T-cell (primary cell): ENCODE measurements at regions not wholly inside any gene's neighbourhood (a gene's known extent, or its start where the extent isn't known, plus 50 kb on each side); places are given as distances from the start of the nearest gene placed in this dataset.

Experiments used
- ATAC-seq, 4 experiments: fragments of 200-7000 bp in 3 of 4; fragments of 150-1000 bp in 1 of 4; cut with Tn5 transposase; replicated peaks in 1 of 4; 1 replicate in 3 of 4; 2 replicates in 1 of 4; pipeline ENCODE4 v1.10.0; 2021; ENCODE audit warnings: moderate library complexity in 3 of 4, mild to moderate bottlenecking in 2 of 4, moderate number of reproducible peaks in 1 of 4
- CTCF ChIA-PET, 2 donors: fragments of 300-600 bp; sonication (Branson Sonifier 250); formaldehyde crosslinking; loops; one replicate each; lab custom pipeline; 2022; ENCODE audit warnings: antibody characterized with exemption in 2 of 2; lab: Charles Lee
- POLR2A ChIA-PET, 2 donors: fragments of 300-600 bp; sonication (Branson Sonifier 250); formaldehyde crosslinking; loops; one replicate each; lab custom pipeline; 2022; ENCODE audit warnings: antibody characterized with exemption in 2 of 2; lab: Charles Lee
- DNase-seq, 35 experiments: peaks; one replicate each; pipeline versions ENCODE4 v3.0.0 to v3.0.0-alpha.2; 2013 to 2023
- H3K27ac ChIP-seq: one replicate; pipeline ENCODE4 v1.5.1; 2013; ENCODE audit warnings: low read length
- H3K27me3 ChIP-seq, 2 experiments: replicated peaks in 1 of 2; 1 replicate in 1 of 2; 2 replicates in 1 of 2; pipeline versions ENCODE4 v1.6.1 to v1.7.0; 2013; ENCODE audit warnings: low read length in 1 of 2, mixed read lengths in 1 of 2; ENCODE audit not compliant: control insufficient read depth in 2 of 2, insufficient read depth in 2 of 2; ENCODE audit errors: extremely low read depth in 1 of 2
- H3K36me3 ChIP-seq, 2 donors: 1 replicate in 1 of 2; 2 replicates in 1 of 2; pipeline versions ENCODE4 v1.6.1 to v1.7.0; 2013; ENCODE audit warnings: low read length in 1 of 2; ENCODE audit not compliant: control insufficient read depth in 2 of 2, insufficient read depth in 1 of 2; ENCODE audit errors: extremely low read depth in 1 of 2
- H3K4me1 ChIP-seq, 2 experiments: 1 replicate in 1 of 2; 2 replicates in 1 of 2; pipeline versions ENCODE4 v1.6.1 to v1.7.0; 2013; ENCODE audit warnings: low read length in 2 of 2, mixed read lengths in 1 of 2; ENCODE audit not compliant: insufficient read depth in 2 of 2, control insufficient read depth in 1 of 2; ENCODE audit errors: extremely low read depth in 1 of 2
- H3K4me3 ChIP-seq, 2 donors: 1 replicate in 1 of 2; 2 replicates in 1 of 2; pipeline versions ENCODE4 v1.5.1 to v1.7.0; 2013; ENCODE audit warnings: mild to moderate bottlenecking in 2 of 2, low read length in 1 of 2, moderate library complexity in 1 of 2; ENCODE audit not compliant: control insufficient read depth in 1 of 2; ENCODE audit errors: extremely low read depth in 1 of 2
- H3K9me3 ChIP-seq: 2 replicates; pipeline ENCODE4 v1.7.0; 2013
- H3K27ac Mint-ChIP-seq, 2 donors: one replicate each; pipeline ENCODE4 v1.8.0; 2020 to 2021; ENCODE audit warnings: mild to moderate bottlenecking in 2 of 2, mixed read lengths in 2 of 2
- H3K27me3 Mint-ChIP-seq, 2 donors: one replicate each; pipeline ENCODE4 v1.8.0; 2021 to 2022; ENCODE audit warnings: mixed read lengths in 2 of 2
- H3K36me3 Mint-ChIP-seq: one replicate; pipeline ENCODE4 v1.8.0; 2021; ENCODE audit warnings: mixed read lengths
- H3K4me1 Mint-ChIP-seq, 3 donors: one replicate each; pipeline ENCODE4 v1.8.0; 2020 to 2022; ENCODE audit warnings: mixed read lengths in 3 of 3, mild to moderate bottlenecking in 1 of 3
- H3K4me3 Mint-ChIP-seq, 3 donors: one replicate each; pipeline ENCODE4 v1.8.0; 2020 to 2022; ENCODE audit warnings: mild to moderate bottlenecking in 3 of 3, mixed read lengths in 3 of 3, moderate library complexity in 3 of 3
- H3K9me3 Mint-ChIP-seq, 3 donors: one replicate each; pipeline ENCODE4 v1.8.0; 2020 to 2022; ENCODE audit warnings: mixed read lengths in 3 of 3
- WGBS: methylation state at CpG from one replicate; pipeline ENCODE4 v1.1.5; 2013; ENCODE audit warnings: missing lambda C conversion rate; ENCODE audit not compliant: insufficient coverage; 5-methylcytosine and 5-hydroxymethylcytosine counted together

DNA sequence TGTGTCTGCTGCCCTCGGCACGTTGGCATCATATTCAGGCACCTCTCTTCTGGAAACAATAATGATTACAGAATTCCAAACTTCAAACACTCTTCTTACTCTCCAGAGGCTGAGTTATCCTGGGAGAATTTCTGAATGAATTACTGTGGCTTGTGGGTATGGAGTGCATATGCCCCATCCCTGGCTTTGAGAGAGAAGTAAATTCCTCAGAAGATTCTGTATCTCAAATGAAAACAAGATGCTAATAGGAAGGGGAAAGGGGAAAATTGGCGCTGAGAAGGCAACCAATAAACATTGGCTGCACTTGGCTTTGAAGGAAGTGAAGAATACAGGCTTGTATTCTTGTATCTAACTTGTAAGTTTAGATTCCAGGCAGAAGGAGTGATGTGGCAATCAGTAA is 132.0 kb upstream of the NOVA1 start:
- Histone ChIP-seq H3K27me3 (no peaks in the 10 kb centered on the region), H3K27ac (no peak overlapping the region), H3K4me3 (no peak overlapping the region), H3K36me3 (no peaks in the 10 kb centered on the region), H3K4me1 (no peaks in the 10 kb centered on the region), H3K9me3 (no peaks in the 10 kb centered on the region)
- no peak for ATAC-seq
- H3K4me3 Mint-ChIP-seq, result no peak overlapping the region
- ChIA-PET CTCF (no interaction called here), POLR2A (no interaction called here)
- no peaks in the 10 kb centered on the region for H3K4me1 Mint-ChIP-seq
- no peak overlapping the region for H3K27ac Mint-ChIP-seq
- WGBS, result 56% methylated on average over 1 of the region's 3 CpGs
- H3K9me3 Mint-ChIP-seq, result peaks cover 8 to 22% (median 22%) of the 10 kb centered on the region in 3 donors
- H3K27me3 Mint-ChIP-seq, result no peaks in the 10 kb centered on the region
- H3K36me3 Mint-ChIP-seq, result no peaks in the 10 kb centered on the region
- DNase-seq, result no peak

- H3K27ac ChIP-seq, result no peak overlapping the region
- H3K4me1 Mint-ChIP-seq, result no peaks in the 10 kb centered on the region
- CTCF ChIA-PET, result no interaction called here
- peaks cover 12 to 24% (median 20%) of the 10 kb centered on the region in 3 donors for H3K9me3 Mint-ChIP-seq
- H3K36me3 ChIP-seq, result no peaks in the 10 kb centered on the region
- H3K36me3 Mint-ChIP-seq, result no peaks in the 10 kb centered on the region
- no peaks in the 10 kb centered on the region for H3K4me1 ChIP-seq
- H3K4me3 ChIP-seq, result no peak overlapping the region
- POLR2A ChIA-PET, result no interaction called here
- no peaks in the 10 kb centered on the region for H3K9me3 ChIP-seq
- H3K27me3 ChIP-seq, result no peaks in the 10 kb centered on the region
- DNase-seq, result no peak
- H3K27ac Mint-ChIP-seq, result no peak overlapping the region
- no CpG with 5 or more reads among the region's 4 CpGs for WGBS
- no peak overlapping the region for H3K4me3 Mint-ChIP-seq
- no peaks in the 10 kb centered on the region for H3K27me3 Mint-ChIP-seq
- ATAC-seq, result no peak
Measured at GRCh38 chr14:26730929-26731618, 133.2 kb upstream of the NOVA1 start.

DNA sequence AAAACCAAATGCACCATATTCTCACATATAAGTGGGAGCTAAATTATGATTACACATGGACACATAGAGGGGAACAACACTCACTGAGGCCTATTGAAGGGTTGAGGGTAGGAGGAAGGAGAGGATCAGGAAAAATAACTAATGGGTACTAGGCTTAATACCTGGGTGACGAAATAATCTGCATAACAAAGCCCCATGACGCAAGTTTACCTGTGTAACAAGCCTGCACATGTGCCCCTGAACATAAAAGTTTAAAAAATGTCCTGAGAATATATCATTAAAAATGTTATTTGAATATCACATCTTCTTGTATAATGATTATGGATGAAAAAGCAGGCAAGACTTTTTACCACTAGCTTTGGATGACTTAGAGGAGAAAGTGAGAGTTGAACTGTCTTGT is 138.0 kb upstream of the NOVA1 start:
- POLR2A ChIA-PET, result no interaction called here
- no peak overlapping the region for H3K4me3 Mint-ChIP-seq
- H3K36me3 Mint-ChIP-seq, result no peaks in the 10 kb centered on the region
- ATAC-seq (no peak), DNase-seq (no peak)
- H3K27me3 ChIP-seq, result no peaks in the 10 kb centered on the region
- H3K9me3 Mint-ChIP-seq, result peaks cover 4 to 21% (median 14%) of the 10 kb centered on the region in 3 donors
- H3K36me3 ChIP-seq, result no peaks in the 10 kb centered on the region
- H3K4me1 ChIP-seq, result no peaks in the 10 kb centered on the region
- H3K4me3 ChIP-seq, result no peak overlapping the region
- H3K27me3 Mint-ChIP-seq, result no peaks in the 10 kb centered on the region
- CTCF ChIA-PET, result no interaction called here
- H3K9me3 ChIP-seq, result no peaks in the 10 kb centered on the region
- H3K27ac Mint-ChIP-seq, result no peak overlapping the region
- no CpG with 5 or more reads among the region's 2 CpGs for WGBS
- no peak overlapping the region for H3K27ac ChIP-seq
- H3K4me1 Mint-ChIP-seq, result no peaks in the 10 kb centered on the region

GRCh38 chr14:26738571-26738970 is 140.7 kb upstream of the NOVA1 start:
- CTCF ChIA-PET, result no interaction called here
- H3K4me1 Mint-ChIP-seq, result no peaks in the 10 kb centered on the region
- Histone ChIP-seq H3K4me3 (no peak overlapping the region), H3K27ac (no peak overlapping the region), H3K27me3 (no peaks in the 10 kb centered on the region), H3K4me1 (no peaks in the 10 kb centered on the region), H3K9me3 (no peaks in the 10 kb centered on the region), H3K36me3 (no peaks in the 10 kb centered on the region)
- no peaks in the 10 kb centered on the region for H3K36me3 Mint-ChIP-seq
- POLR2A ChIA-PET, result no interaction called here
- H3K27ac Mint-ChIP-seq, result no peak overlapping the region
- H3K27me3 Mint-ChIP-seq, result no peaks in the 10 kb centered on the region
- no peak for DNase-seq
- H3K9me3 Mint-ChIP-seq, result peaks cover 4 to 17% (median 7%) of the 10 kb centered on the region in 3 donors
- ATAC-seq, result no peak
- no CpG with 5 or more reads among the region's 3 CpGs for WGBS
- H3K4me3 Mint-ChIP-seq, result no peak overlapping the region

DNA sequence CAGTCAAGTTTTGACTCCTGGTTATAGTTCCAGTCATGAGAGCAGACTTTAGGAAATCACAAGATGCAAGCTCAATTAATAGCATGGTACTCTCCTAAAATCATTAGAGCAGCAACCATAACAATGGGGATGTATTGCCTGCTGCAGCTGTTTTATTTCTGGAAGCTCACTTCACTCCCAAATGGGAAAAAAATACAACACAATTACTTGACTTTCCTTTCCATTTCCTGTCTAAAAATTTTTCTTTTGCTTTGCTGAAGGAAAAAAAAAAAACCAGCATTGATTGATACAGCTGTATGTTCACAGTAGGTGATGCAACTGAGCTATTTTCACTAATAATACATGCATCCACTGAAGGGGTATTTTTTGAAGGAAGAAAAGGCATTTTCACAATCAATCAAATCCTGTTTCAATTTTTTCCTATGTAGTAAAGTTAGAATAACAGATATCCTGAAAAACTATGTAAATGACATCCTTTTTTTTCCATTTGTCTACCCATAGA is 143.9 kb upstream of the NOVA1 start:
- Histone ChIP-seq H3K27ac (no peak overlapping the region), H3K4me1 (no peaks in the 10 kb centered on the region), H3K9me3 (no peaks in the 10 kb centered on the region), H3K36me3 (no peaks in the 10 kb centered on the region), H3K27me3 (no peaks in the 10 kb centered on the region), H3K4me3 (no peak overlapping the region)
- H3K9me3 Mint-ChIP-seq, result peaks cover 3 to 17% (median 14%) of the 10 kb centered on the region in 3 donors
- no peak overlapping the region for H3K4me3 Mint-ChIP-seq
- H3K27me3 Mint-ChIP-seq, result no peaks in the 10 kb centered on the region
- POLR2A ChIA-PET, result no interaction called here
- CTCF ChIA-PET, result interaction anchor here in 1 of 2 donors (0.6 kb wide), 1 partner anchor 79 kb away, joined by 5 read pairs; no protein-coding TSS in a partner anchor
- ATAC-seq (no peak), DNase-seq (no peak)
- no peaks in the 10 kb centered on the region for H3K36me3 Mint-ChIP-seq
- no peak overlapping the region for H3K27ac Mint-ChIP-seq
- no peaks in the 10 kb centered on the region for H3K4me1 Mint-ChIP-seq

GRCh38 chr14:26743284-26743683 is 145.5 kb upstream of the NOVA1 start:
- Histone ChIP-seq H3K27ac (no peak overlapping the region), H3K36me3 (no peaks in the 10 kb centered on the region), H3K4me3 (no peak overlapping the region), H3K4me1 (no peaks in the 10 kb centered on the region), H3K27me3 (no peaks in the 10 kb centered on the region), H3K9me3 (no peaks in the 10 kb centered on the region)
- H3K27ac Mint-ChIP-seq, result no peak overlapping the region
- H3K9me3 Mint-ChIP-seq, result peaks cover 9 to 25% (median 21%) of the 10 kb centered on the region in 3 donors
- no peak overlapping the region for H3K4me3 Mint-ChIP-seq
- ChIA-PET POLR2A (no interaction called here), CTCF (no interaction called here)
- no peaks in the 10 kb centered on the region for H3K4me1 Mint-ChIP-seq
- DNase-seq (no peak), ATAC-seq (no peak)
- H3K36me3 Mint-ChIP-seq, result no peaks in the 10 kb centered on the region
- WGBS, result no CpG with 5 or more reads among the region's 2 CpGs
- H3K27me3 Mint-ChIP-seq, result no peaks in the 10 kb centered on the region
